ENCODE measurements at regions not wholly inside any gene's neighbourhood (a gene's known extent, or its start where the extent isn't known, plus 50 kb on each side); places are given as distances from the start of the nearest gene placed in this dataset.

DNA sequence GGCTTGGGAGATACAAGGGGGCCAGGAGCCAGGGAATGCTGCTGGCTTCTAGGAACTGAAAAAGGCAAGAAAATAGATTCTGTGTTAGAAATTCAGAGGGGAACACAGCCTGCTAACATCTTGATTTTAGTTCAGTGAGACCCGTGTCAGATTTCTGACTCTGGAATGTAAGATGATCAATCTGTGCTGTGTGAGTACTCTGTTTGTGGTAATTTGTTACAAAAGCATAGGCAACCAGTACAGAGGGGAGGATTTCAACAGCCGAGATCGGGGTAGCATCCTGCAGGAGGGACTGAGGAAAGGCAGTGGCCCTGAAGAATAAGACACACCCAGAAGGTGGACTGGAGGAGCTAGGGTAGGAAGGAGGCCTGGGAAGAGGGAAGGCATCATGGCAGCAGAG, 410.0 kb upstream of the CCDC196 start:
- DNase-seq: no peak

DNA sequence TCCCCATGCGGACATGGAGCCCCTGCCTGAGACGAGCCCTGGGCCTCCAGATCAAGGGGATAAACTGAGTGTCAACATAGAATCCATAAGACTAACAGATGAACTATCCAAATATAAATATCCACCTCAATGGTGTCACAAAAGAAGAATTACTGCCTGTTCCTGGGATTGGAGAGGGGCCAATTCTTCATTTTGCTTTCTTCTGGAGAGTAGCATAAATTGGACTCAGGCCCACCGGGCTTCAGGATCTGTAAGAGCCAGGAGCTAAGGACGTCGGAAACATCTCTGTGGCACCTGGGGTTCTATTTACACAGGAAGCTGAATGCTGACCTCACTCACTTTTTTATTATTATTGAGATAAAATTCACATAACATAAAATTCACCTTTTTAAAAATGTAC, 408.2 kb upstream of the CCDC196 start:
- no peak for DNase-seq

DNA sequence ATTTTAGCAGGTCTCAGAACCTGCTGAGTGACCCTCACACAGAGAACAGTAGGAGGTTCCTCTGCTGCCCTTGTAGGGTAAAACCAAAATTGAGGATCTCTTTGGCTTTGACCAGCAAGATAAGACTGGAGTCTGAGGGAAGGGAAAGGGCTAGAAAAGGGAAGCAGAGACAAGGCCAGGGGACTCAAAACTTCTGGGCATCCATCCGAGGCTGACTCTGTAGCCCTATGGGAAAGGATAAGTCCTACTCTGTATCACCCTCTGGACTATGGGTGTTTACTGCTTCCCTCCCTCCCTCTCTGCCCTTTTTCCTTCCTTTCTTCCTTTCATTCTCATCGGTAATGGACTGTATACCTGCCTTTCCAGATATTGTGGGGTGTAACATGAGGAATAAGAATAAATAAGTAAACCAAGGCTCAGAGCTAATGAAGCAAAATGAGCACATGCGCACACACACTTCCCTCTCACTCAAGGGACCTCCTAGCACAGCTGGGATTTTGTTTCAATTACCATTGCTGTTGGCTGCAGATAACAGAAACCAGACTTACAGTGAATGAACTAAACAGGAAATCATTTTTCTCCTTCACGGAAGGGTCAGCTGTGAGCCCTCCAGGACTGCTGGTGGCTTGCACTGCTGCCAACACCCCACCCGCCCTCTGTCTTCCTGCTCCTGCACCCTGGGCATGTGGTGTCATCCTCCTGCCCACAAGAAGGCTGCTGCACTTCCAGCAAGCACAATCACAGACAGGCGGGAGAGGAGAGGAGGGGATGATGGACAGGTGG, 404.4 kb upstream of the CCDC196 start:
- DNase-seq: no peak

DNA sequence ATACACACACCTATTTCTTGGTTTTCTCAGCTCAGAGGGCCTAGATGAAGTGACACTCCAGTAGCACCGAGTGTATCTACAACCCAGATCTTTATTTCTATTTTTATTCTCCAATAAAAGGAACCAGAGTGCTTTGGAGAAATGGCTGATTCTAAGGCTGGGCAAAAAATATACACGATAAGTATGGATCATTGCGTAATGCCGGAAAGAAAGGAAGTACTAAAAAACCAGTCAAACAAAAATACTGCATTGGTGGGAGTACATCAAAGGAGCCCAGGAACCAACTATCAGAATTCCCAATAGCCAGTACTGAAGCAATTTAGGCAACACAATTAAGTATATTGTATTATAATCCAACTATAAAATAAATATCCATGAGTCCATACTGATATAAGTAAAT, 400.9 kb upstream of the CCDC196 start:
- DNase-seq: no peak

DNA sequence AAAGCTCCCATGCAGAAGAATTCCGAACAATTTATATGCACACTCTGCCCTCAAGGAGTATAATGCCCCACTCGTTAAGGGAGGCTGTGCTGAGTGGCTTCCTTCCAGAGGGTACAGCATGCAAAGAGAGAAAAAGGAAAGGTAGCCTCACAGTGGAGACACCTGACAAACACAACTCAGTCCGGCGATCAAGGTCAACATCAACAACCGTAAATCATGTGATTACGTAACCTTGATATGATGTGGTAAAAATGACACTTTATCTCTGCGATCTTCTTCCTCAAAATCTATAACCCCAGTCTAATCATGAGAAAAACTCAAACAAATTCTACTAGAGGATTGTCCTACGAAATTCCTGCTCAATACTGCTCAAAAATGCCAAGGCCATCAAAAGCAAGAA, 400.5 kb upstream of the CCDC196 start:
- no peak for DNase-seq

DNA sequence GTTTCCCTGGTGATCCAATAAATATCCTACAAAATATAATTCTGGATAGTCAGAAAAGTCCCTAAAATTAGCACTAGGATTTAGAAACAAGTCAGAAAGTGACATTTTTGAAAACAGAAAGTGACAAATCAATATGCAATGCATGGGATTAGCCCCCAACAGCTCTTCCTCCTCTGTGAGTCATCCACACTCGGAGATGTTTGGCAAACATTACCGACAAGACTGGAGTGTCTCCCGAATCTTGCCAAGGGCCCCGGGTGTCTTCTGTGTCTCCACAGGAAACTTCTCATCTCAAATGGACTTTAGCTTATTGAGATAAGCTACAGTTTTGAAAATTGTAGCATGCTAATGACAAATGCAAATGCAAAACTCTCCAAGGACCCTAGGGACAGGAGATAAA, 398.9 kb upstream of the CCDC196 start:
- DNase-seq: no peak

DNA sequence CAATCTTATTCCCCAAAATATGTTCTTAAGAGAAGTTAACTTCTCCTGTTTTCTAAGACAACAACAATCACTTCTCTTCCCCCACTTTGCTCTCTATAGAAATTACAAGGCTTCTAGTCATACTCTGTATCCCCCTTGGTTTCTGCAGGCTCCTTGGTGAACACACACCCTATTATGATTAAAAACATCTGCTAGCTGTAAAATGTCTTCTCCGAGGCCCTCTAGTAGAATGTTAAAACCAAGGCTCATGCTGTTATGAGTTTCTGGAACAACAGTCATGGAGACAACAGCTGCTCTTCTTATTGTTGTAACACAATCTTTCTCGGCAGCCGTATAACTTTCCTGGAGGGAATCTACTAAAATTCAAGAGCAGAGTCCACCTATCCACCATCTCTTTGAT, 397.5 kb upstream of the CCDC196 start:
- no peak for DNase-seq

DNA sequence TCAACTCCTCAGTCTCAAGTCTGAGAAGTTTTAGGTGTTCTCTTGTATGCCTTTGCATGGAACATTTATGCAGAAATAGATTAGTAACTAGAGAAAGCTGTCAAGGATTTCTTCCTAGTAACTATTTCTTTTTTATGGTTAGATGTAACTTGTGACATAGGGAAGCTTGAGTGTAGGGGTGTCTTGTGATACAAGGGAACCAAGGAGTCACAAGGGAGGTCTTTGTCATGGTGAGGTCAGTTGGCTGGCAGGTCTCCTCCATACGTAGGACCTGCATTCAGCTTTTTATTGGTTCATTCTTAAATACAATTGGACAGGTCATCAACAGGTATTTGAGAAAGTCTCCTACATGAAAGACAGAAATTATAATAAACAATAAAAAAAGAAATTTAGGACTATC, 394.0 kb upstream of the CCDC196 start:
- no peak for DNase-seq

DNA sequence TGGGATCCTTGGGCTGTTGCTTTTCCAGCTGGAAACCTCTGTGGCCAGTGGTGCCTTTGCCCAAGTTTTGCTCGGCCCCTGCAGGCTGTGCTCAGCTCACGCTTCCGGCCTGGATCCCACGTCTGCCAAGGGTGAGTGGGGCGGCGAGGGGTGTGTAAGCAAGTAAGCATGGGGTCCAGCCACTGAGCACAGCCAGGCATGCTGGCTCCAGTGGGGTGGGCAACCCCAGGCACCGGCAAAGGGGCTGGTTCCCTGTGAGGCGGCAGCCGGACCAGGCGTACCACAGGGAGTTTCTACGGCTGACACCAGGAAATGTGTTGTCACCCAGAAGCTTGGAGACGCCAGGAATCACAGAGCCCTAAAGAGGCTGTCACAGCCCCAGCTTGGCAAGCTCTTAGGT, 393.4 kb upstream of the CCDC196 start:
- DNase-seq: no peak

DNA sequence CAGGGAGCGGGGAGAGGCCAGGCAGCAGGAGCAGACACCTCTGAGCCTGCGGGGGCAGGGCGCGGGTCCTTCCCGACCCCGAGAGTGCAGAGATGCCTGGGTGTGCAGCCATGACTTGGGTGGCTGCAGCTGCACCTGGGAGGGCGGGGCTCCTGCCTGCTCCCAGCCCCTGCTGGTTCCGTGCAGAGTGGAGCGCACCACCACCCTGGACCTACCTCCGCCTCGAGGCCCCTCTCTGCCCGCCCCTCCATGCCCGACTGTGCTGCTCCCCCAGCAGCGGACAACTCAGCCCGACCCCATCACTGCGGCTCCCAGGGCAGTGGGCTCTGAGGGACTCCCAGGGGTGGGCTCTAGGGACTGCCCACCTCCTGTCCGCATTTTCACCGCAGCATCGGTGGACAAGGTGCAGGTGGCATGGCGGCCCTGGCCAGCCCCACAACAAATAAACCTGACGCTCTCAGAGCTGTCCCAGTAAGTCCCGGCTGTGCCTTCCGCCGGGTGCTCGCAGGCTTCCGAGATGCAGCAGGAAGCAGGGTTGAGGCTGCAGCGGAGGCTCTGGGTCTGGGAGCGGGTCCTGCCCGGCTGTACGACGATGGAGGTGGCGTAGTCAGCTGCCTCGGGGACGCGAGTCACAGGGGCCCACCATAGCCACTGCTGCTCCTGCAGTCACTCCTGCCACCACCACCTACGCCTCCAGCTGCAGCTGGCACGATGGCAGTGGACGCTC, 392.0 kb upstream of the CCDC196 start:
- no peak for DNase-seq

DNA sequence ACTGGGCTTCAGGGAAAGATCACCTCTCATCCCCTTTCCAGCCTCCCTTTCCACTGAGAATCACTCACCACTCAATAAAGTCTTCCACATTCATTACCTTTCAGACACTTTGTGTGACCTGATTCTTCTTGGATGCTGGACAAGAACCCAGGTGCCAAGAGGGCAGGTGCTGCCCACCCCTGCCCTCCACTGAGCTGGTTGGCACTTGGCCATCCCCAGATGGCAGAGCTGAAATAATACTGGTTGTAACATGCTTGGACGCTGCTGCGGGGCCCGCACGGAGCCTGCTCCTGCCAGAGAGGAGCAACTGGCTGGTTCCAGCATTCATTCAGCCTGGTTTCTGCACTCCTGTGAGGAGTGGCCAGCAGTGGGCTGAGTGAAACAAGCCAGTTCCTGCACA, 386.7 kb upstream of the CCDC196 start:
- DNase-seq: no peak

DNA sequence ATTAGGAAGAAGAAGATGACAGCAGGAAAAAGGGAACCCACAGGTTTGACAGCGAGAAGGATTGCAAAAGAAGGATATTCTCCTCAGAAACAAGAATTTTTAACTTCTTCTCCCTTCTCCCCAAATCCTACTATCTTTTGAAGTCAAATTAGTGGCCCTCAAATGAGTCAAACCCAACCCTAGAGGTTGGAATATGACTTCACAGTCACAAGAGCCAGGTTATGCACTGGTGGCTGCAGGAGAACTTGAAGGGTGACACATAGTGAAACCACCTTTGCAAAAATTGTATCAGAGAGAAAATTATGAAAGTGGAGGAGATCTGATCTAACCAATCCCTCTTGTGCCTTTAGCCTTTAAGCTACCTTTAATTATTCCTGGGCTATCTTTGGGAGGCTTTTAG, 386.2 kb upstream of the CCDC196 start:
- DNase-seq: no peak

DNA sequence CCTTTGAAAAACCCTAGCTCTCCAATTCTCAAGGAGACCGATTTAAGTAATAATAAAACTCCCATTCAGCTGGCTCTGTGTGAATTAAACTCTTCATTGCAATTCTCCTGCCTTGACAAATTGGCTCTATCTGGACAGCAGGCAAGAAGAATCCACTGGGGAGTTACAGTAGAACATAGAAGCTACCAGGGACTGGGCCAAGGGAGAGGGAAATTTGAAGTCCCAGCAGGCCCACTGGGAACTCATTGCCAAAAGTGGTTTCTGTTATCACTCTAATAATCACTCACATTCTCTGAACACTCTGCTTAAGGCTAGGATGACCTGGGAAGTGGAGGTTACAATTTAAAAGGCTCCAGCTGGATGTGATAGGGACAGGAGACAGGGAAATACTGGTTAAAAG, 384.5 kb upstream of the CCDC196 start:
- DNase-seq: no peak

DNA sequence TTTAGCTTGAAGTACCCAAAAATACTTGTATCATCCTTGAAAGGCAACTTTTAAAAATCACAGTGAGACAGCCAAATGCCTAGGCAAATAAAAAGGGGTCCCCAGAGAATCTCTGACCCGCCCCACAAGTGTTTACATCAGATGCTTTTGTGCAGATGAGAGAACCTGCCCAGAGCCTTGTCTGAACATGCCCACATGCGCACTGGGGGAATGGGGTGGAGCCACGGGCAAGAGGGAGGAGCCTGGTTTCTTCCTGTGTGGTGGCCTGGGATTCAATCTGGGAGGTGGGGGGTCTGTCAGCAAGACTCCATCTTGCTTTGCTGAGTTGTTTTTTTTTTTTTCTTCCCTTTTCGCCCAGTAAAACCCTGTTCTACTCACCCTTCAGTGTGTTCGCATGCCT, 381.7 kb upstream of the CCDC196 start:
- no peak for DNase-seq

DNA sequence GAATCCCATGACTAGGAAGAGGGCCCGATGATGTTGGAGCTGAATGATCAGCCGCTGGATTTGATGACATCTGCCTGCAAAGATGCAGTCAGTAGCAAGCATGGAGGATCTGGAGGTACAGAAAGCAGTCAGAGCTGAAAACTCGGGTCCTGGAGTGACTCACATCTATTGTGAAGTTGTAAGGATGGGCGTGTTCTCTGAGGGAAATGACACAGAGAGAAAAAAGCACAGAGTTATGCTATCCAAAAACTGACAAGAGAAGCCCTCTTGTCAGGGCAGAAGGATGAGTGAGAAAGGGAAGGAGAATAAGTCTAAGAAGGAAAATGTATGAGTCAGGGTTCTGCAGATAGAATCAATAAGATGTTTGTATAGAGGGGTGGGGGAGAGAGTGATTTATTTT, 380.4 kb upstream of the CCDC196 start:
- DNase-seq: no peak

DNA sequence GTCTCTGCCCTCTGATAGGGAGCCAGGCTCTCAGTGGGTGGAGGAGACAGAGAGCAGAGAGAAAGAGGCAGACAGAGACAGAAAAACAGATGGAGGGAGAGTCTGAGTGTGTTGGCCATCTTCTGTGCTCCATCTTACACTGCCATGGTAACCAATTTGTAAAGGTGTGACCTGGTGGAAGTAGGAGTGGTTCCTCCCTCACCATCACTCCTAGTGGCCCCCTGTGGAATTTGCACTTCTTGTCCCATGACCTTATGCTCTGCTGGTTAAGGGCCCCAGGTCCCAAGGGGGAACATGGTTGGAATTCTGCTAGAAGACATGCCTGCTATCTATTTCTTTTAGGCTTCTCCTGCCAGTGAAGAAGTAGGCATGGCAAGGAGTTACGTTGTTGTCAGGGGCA, 376.7 kb upstream of the CCDC196 start:
- DNase-seq: no peak

DNA sequence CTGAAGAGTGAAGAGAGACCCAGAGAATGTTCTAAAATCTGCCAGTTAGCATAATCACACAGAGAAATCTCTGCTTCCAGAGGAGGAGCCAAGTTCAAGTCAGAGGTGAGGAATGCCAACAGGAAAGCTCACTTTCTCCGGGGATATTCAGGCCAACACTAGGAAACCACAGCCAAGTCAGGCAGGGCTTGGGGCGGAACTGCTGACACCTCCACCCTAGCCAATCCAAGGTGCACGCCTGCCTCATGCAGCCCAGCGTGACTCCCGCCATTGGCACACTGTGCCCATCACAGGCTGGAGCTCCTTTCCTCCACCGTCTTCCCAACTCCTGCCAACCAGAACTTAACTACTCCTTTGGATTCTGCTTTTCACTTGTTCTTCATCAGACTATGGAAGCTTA, 374.3 kb upstream of the CCDC196 start:
- DNase-seq: no peak

DNA sequence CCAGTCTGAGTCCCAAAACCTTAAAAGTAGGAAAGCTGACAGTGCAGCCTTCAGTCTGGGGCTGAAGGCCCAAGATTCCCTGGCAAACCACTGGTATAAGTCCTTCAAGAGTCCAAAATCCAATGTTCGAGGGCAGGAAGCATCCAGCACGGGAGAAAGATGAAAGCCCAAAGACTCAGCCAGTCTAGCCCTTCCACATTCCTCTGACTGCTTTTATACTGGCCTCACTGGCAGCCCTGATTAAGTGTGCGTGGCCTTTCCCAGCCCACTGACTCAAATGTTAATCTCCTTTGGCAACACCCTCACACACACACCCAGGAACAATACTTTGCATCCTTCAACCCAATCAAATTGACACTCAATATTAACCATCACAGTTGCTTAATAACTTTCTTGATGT, 372.1 kb upstream of the CCDC196 start:
- DNase-seq: no peak

DNA sequence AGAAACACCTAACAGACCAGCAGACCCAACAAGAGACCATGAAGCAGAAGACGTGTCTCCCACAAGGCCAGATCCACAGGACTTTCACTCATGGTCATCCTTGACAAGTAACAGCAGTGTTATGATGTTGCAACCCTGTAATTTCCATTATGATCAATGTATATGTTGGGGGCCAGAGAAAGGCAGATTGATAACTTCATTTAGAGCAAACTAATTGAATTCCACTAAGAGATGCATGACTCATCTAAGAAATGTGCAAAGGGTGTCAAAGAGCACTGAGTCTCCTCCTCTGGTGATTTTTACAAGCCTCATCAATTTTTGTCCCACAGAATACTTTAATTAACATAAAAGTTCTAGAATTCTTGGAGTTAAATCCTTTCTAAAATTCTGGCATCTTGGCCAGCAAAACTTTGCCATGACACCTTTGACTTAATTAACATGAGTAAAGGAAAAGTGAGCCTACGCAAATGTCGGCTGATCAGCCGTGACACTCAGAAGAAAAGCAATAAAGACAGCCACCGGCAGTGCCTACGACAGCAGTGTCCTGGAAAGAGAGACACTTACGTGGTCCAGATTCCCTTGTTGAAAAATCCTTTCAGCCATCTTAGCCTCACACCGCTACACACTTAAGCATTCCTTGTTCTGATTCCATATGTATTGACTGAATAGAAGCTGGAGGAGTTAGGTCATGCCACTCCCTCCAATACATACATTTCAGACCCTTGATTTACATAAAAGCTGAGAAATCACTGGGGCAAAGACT, 370.2 kb upstream of the CCDC196 start:
- no peak for DNase-seq

DNA sequence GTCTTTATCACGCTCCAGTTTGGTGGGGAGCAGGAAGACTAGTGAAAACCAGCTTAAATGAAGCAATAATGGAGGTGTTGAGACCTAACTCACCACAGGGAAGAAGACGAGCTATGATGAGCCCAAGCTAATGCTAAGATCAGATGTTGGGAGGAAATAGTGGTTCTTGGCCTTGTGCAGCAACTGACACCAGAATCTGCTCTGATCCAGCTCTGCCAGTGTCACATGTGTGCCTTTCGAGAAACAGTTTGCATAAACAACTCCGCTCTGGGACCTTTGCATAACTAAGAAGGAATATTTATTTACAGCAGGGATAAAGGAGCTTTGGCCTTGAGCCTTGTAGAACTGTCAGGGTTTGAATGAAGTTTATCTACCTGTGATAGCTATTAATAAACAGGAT, 369.4 kb upstream of the CCDC196 start:
- DNase-seq: no peak

DNA sequence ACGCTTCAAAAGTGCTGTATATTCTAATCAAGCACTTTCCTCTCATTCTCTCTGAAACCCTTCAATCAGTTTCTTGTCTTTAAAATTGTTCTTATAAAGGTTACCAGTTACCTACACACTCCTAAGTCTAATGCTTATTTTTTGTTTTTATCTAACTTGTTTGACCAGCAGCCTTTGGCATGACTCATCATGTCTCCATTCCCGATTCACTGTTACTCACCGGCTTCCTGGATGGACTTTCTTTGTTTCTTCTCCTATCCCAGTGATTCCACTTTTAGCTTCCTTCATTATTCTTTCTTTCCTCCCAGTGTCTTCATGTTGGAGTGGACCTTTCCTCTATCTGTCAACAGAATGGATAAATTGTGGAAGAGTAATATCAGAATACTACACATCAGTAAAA, 368.6 kb upstream of the CCDC196 start:
- no peak for DNase-seq

DNA sequence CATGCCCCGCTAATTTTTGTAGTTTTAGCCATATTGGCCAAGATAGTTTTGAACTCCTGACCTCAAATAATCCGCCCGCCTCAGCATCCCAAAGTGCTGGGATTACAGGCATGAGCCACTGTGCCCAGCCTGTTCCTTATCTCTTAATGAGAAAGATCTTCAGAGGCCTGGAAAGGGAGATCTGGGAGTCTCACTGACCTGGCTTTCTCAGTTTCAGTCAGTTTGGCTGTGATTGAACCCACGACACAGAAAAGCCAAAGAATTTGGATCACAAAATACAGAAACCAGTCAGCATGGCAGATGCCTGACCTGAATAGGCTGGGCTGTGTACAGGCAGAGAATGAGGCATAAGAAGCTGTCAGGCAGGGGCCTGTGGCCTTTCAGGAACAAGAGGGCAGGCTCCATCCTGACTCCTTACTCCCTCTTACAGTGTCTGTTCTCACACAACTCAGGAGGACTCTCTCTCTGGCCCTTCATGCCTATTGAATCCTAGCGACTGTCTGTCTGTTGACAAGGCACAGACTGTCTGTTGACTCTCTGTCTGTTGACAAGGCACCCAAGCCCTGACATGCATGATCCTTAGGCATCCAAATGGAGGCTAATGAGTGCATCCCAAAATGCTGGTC, 366.5 kb upstream of the CCDC196 start:
- DNase-seq: no peak

DNA sequence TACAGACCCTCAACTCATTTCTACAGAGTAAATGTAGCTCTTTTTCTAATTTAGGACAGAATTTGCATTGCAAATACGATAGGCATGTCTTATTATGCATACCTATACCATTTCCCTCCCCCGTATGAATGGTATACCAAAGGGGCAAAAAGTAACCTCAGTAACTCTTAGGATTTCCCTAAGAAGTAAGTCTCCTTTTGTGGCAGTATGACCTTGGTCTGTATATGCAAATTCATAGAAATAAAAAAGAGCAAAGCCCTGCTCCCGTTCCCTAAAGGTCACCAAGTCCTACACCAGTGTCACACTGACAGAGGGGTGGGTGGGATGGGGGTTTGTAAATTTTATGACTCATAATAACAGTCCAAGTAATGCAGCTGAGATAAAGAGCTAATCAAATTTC, 365.8 kb upstream of the CCDC196 start:
- DNase-seq: no peak

DNA sequence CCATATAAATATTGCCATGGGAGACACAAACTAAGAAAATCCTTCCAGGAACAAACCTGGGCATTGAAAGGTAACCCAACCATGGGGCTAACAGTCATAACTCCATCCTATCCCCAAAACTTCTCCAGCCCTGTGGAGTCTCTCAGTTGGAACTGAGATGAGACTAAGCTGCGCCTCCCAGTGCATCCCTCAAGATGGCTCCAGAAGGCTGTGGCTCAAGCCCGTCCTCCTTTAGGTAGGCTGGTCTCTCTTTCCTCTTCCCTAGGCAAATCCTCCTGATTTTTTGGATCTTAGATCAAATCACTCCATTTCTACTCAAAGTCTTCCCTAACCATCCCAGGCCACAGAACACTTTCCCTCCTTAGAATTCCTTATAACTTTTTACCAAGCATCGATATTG, 364.3 kb upstream of the CCDC196 start:
- DNase-seq: no peak
